ENCODE measurements at regions not wholly inside any gene's neighbourhood (a gene's known extent, or its start where the extent isn't known, plus 50 kb on each side); places are given as distances from the start of the nearest gene placed in this dataset.
A peak's percentile ranks its signal among the peaks of the same experiment; 100 is the strongest.

- no peak for DNase-seq
Observed at GRCh38 chr6:85192596-85192995, 257.3 kb upstream of the NT5E start.

- no peak for DNase-seq
Observed at GRCh38 chr6:85192186-85192585, 257.7 kb upstream of the NT5E start.

GRCh38 chr6:85191656-85192055 lies 258.2 kb upstream of the NT5E start:
- DNase-seq = no peak

DNA sequence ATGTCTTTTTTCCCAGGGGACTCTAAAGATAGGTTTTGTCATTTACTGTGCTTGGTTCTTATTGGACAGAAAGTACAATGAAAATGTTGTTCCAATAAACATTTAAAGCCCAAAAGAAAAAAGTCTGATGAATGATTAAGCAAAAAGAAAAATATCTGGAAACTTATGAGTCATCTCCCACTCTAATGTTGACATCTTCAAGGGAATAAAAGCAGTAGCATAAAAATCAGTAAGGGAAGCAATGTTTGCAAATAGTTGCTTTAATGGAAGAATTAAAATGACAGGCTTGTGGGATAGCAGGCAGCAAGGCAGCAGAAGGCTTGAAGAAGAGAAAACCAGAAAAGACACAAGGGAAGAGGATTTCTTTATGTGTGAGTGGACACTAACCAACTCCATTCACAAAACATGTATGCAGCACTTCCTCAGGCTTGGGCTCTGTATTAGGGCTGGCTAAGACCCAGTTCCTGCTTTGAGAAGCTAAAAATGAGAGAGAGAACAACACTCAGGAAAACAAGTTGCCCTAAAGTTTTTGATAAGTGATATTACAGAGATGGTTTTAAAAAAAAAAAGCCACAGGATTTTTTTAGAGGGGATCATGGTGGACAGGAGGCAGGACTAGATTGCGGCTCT lies 263.2 kb upstream of the NT5E start:
- no peak for DNase-seq

GRCh38 chr6:85185977-85186376 lies 263.9 kb upstream of the NT5E start:
- no peak for DNase-seq

GRCh38 chr6:85183841-85184240 lies 266.0 kb upstream of the NT5E start:
- no peak for DNase-seq

- DNase-seq = no peak
Observed at GRCh38 chr6:85172705-85173104, 277.2 kb upstream of the NT5E start.

- no peak for DNase-seq
Observed at GRCh38 chr6:85172161-85172560, 277.7 kb upstream of the NT5E start.

- no peak for DNase-seq
Observed at GRCh38 chr6:85169189-85169588, 280.7 kb upstream of the NT5E start.

DNA sequence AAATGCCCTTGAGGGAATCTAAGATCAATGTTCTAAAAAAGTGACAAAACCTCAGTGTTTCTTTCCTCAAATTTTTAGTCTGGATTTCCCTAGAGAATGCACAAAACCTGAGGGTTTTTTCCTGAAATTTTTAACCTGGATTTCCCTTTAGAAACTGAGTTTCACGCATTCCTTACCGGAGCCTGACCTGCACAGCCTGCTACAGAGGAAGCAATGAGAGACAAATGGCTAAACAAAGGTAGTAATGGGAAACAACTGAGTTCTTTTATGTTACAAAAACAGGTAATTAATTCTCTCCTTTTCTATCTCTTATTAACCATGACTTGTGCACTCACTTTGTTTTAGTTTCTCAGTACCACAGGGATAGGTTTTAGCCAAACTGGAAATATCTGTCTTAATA lies 281.7 kb upstream of the NT5E start:
- DNase-seq = no peak

DNA sequence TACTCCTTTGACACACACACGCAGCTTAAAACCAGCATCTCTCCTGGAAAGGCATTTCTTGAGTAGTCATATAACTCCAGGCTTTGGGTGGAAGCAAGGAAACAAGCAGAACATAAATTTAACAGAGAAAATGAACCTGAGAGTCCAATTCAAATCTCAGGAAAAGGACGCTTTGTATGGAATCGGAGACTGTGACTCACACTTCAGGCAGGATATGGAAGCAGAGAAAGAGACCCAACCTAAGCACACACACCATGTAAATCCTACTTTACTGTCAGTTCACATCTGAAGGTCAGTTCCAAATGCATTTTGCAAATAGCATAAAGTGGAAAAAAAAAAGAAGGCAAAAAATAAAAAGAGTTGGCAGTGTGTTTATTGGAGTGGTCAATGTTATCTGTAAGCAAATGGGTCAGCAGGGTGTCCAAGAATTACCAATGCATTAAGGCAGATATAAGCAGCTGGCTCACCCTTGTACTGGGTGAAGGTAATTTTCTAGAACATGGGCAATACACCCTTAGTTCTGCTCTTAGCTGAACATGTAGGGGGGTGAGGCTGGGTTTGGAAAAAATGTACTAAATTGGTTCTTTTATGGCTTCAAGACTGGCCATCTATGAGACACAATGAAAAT lies 283.7 kb upstream of the NT5E start:
- DNase-seq = no peak

DNA sequence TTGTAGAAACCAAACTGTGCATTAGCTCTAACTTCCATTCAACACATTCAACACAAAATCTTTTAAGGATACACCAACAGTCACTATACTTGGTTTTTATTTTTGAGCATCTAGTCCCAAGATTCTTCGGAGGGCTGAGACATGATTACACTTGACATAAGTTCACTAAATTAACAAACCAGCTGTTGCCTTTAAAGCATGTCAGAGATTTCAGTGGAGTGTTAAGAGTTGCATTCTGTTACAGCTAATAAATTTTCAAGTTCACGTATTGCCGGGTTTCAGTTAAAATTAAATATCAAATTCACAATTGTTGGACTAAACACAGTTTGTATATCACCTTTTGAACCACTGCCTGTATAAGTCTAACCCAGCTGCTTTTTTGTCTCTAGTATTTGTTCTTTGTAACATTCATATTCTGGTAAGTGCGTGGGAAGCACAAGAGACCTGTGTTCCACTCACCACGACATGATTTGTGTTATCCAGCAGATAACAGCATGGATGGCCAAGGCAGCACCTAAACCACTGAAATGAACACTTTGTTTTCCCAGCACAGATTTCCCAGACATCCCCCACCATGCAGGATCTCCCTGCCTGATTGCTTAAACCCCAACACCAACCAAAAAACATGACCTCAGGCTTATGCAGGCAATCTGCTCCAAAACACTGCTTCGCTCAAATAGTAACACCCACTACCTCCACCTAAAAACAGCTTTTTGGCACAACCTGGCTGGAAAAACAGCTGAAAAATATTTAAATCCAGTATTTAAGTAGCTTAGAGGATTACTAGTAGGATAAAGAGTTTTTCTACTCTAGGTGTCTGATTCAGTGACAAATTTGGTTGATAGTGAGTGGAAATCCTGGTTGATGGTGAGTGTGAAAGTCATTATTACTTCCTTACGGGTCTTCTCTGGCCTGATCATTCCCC lies 286.5 kb upstream of the NT5E start:
- peak; percentile 28 for DNase-seq

- no peak for DNase-seq
Observed at GRCh38 chr6:85157311-85157710, 292.6 kb upstream of the NT5E start.

DNA sequence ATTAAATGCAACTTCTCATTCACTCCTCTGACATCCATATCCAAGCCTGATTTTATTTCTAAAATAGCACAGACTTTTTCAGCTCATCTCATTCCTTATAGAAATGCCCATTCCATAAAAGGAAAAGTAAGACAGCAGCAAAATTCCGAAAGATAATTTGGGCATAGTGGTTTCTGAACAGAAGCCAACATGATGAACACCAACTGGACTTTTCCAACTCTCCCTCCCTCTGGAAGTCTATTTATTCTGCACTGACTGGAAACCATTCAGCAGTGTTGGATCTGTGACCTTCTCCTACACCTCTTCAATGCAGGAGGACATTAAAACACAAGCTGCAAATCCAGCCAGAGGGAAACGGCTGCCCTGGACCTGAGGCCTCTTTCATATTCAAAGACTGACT lies 306.2 kb upstream of the NT5E start:
- no peak for DNase-seq

- no peak for DNase-seq
Observed at GRCh38 chr6:85137865-85138264, 312.0 kb upstream of the NT5E start.

DNA sequence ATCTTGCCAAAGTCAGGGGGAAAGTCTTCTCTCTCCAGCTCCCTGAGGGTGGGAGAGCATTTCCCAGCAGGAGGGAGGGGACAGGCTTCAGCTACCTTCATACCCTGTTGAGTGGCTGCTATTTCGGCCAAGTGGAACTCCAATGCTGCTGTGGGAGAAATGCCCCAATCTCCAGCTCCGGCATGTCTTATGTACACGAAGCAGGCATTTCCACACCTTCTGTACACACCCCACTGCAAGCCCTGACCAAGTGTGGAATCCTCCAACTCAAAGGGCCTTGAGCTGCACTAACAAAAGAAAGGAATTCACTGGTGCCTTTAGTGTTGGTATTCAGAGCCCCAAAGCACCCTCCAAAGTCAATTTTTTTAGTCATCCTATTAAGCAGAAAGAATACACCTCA lies 313.6 kb upstream of the NT5E start:
- DNase-seq = no peak

- DNase-seq = no peak
Observed at GRCh38 chr6:85135376-85136094, 314.3 kb upstream of the NT5E start.

- DNase-seq = no peak
Observed at GRCh38 chr6:85134172-85134571, 315.7 kb upstream of the NT5E start.

GRCh38 chr6:85132091-85132490 lies 317.8 kb upstream of the NT5E start:
- DNase-seq = no peak

GRCh38 chr6:85130743-85131142 lies 319.1 kb upstream of the NT5E start:
- DNase-seq = no peak

DNA sequence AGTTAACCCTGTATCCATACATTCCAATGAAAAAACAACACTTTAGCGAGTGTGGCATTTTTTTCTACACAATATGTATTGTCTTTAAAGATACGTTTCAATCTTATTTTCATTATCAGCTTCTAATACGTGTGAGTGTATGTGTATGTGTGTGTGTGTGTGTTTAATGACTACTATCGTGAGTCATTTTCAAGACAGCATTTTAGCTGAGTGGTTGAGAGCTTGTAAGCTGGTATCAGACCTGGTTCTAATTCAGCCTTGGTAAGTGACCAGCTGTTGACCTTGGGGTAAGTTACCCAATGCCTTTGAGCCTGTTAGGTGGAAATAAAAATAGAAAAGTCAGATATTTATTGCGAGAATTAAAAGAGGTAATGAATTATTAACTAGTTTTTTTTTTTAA lies 320.0 kb upstream of the NT5E start:
- DNase-seq = no peak

DNA sequence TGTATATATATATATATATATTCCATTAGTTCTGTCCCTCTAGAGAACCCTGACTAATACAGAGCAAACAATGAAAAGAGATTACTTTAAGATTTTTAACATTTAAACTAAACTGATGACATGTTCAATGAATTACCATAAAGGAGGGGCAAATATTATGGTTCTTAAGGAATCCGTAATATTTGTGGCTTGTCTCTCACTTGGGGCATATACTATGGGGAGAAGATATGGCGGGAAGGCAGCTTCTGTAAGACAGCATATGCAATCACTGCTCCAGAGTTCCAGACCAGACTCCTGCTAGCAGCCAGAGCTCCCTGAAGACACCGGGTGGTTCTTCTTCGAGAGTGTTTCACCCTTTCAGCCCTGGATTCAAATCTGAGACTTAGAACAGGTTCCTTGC lies 321.1 kb upstream of the NT5E start:
- DNase-seq = no peak

Measured in renal pelvis (tissue), 1 donor.